Colonic mucosa (tissue), 4 donors: ENCODE measurements at regions not wholly inside any gene's neighbourhood (a gene's known extent, or its start where the extent isn't known, plus 50 kb on each side); places are given as distances from the start of the nearest gene placed in this dataset.

Experiments
- DNase-seq: peaks from one replicate; pipeline ENCODE4 v3.0.0-alpha.2; 2020
- H3K27ac ChIP-seq: fragments of 200-600 bp; one replicate; pipeline ENCODE4 v1.8.0; 2021
- H3K27me3 ChIP-seq: fragments of 200-600 bp; one replicate; pipeline ENCODE4 v1.8.0; 2021
- H3K36me3 ChIP-seq: fragments of 200-600 bp; one replicate; pipeline ENCODE4 v1.8.0; 2021
- H3K4me1 ChIP-seq: fragments of 200-600 bp; one replicate; pipeline ENCODE4 v1.8.0; 2021; ENCODE audit warnings: mild to moderate bottlenecking
- H3K4me3 ChIP-seq: fragments of 200-600 bp; one replicate; pipeline ENCODE4 v1.8.0; 2021
- H3K9ac ChIP-seq, 2 donors: one replicate each; pipeline ENCODE4 v1.7.0; 2013; ENCODE audit warnings: control low read depth in 2 of 2, low read depth in 2 of 2, low read length in 2 of 2
- H3K9me3 ChIP-seq: fragments of 200-600 bp; one replicate; pipeline ENCODE4 v1.8.0; 2021
- CTCF ChIP-seq: fragments of 200-600 bp; IDR thresholded peaks from one replicate; pipeline ENCODE4 v1.8.0; 2022; ENCODE audit warnings: antibody characterized with exemption, mild to moderate bottlenecking
- intact Hi-C: fragments of 100-400 bp; cut with DNase I; formaldehyde crosslinking; loops from one replicate; pipeline ENCODE4 v1.14.1; 2022
- donor health status: healthy.
- donor health status: DM: no; HTN: no; CAD: no.
- donor health status: DM: no; HTN: no; CAD: no.

GRCh38 chr3:16723978-16724377 is 118.8 kb upstream of the DAZL start:
- Histone ChIP-seq H3K4me3 (no peak overlapping the region), H3K27ac (no peak overlapping the region), H3K27me3 (no peaks in the 10 kb centered on the region), H3K9me3 (no peaks in the 10 kb centered on the region), H3K4me1 (no peaks in the 10 kb centered on the region), H3K36me3 (no peaks in the 10 kb centered on the region), H3K9ac (no peak overlapping the region)
- intact Hi-C loops, result no loop called here
- no peak for TF ChIP-seq CTCF
- DNase-seq, result no peak

- no peak for TF ChIP-seq CTCF
- Histone ChIP-seq H3K27ac (no peak overlapping the region), H3K9ac (no peak overlapping the region), H3K36me3 (no peaks in the 10 kb centered on the region), H3K4me1 (no peaks in the 10 kb centered on the region), H3K9me3 (no peaks in the 10 kb centered on the region), H3K27me3 (no peaks in the 10 kb centered on the region), H3K4me3 (no peak overlapping the region)
- no peak for DNase-seq
- intact Hi-C loops, result no loop called here
Measured at GRCh38 chr3:16724487-16724886, 119.3 kb upstream of the DAZL start.

GRCh38 chr3:16725972-16726371 is 120.7 kb upstream of the DAZL start:
- no peak for DNase-seq
- no peak overlapping the region for H3K9ac ChIP-seq
- intact Hi-C loops, result no loop called here
- no peak for TF ChIP-seq CTCF
- no peak overlapping the region for H3K27ac ChIP-seq
- no peaks in the 10 kb centered on the region for H3K4me1 ChIP-seq
- no peaks in the 10 kb centered on the region for H3K36me3 ChIP-seq
- H3K9me3 ChIP-seq, result no peaks in the 10 kb centered on the region
- H3K27me3 ChIP-seq, result no peaks in the 10 kb centered on the region
- no peak overlapping the region for H3K4me3 ChIP-seq

GRCh38 chr3:16728770-16729745 is 123.8 kb upstream of the DAZL start:
- Histone ChIP-seq H3K9me3 (no peaks in the 10 kb centered on the region), H3K4me1 (no peaks in the 10 kb centered on the region), H3K9ac (no peak overlapping the region), H3K27me3 (no peaks in the 10 kb centered on the region), H3K4me3 (no peak overlapping the region), H3K27ac (no peak overlapping the region), H3K36me3 (no peaks in the 10 kb centered on the region)
- intact Hi-C loops, result no loop called here
- TF ChIP-seq CTCF, result no peak
- no peak for DNase-seq

GRCh38 chr3:16738451-16738850 is 133.2 kb upstream of the DAZL start:
- intact Hi-C loops, result no loop called here

More at GRCh38 chr3:16738451-16738850, 133.2 kb upstream of the DAZL start:
- TF ChIP-seq CTCF, result no peak
- H3K27ac ChIP-seq, result no peak overlapping the region
- H3K4me3 ChIP-seq, result no peak overlapping the region
- no peak for DNase-seq
- H3K36me3 ChIP-seq, result no peaks in the 10 kb centered on the region
- no peaks in the 10 kb centered on the region for H3K9me3 ChIP-seq
- H3K4me1 ChIP-seq, result no peaks in the 10 kb centered on the region
- no peak overlapping the region for H3K9ac ChIP-seq
- H3K27me3 ChIP-seq, result no peaks in the 10 kb centered on the region
